ENCODE measurements at regions not wholly inside any gene's neighbourhood (a gene's known extent, or its start where the extent isn't known, plus 50 kb on each side); places are given as distances from the start of the nearest gene placed in this dataset.

GRCh38 chr4:31984872-31985271, 1264.7 kb downstream of the PCDH7 start:
- TF ChIP-seq CTCF (conservative IDR thresholded peaks at IDR 0.05; ENCODE audit: low read depth, low read length) (no peak), EZH2 (IDR thresholded peaks at IDR 0.05; ENCODE audit: low read length, unreplicated experiment) (no peak)
